A549 (cell line): ENCODE measurements at regions not wholly inside any gene's neighbourhood (a gene's known extent, or its start where the extent isn't known, plus 50 kb on each side); places are given as distances from the start of the nearest gene placed in this dataset.

Source experiments
- MAFK ChIP-seq: fragments of 450-650 bp; IDR thresholded peaks from 2 replicates; pipeline ENCODE4 v1.6.1; 2014; ENCODE audit not compliant: partially characterized antibody
- RCOR1 ChIP-seq: fragments of 150-350 bp; IDR thresholded peaks from 2 replicates; pipeline ENCODE4 v1.6.1; 2014; ENCODE audit warnings: antibody characterized with exemption, low read length, low read depth
- TF ChIP-seq, protein P1 (sequence below): fragments of >200 bp; sonication (Bioruptor Twin); formaldehyde crosslinking; IDR thresholded peaks from 3 replicates; pipeline ENCODE4 v1.5.1; 2016
- TF ChIP-seq, protein P2 (sequence below): fragments of 200-600 bp; sonication (generic); IDR thresholded peaks from 2 replicates; pipeline ENCODE4 v1.6.1; 2016; ENCODE audit warnings: antibody characterized with exemption, mild to moderate bottlenecking, moderate library complexity

DNA sequence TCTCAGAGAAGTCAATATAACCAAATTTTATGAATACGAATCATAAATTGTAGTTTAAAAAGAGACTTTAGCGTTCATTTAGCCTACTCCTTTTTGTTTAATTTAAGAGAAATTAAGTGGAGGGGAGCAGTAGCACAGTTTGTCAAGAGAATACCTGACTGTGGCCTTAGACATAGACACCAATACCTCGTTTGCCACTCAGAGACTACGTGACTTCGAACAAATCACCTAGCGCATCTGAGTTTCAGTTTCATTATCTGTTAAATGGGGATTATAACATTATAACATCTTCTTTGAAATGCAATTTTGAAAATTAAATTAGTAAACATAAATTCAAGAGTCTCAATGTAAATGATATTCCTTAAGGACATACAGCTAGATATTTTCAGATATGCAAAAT, 581.5 kb upstream of the VRK2 start:
- no peak for TF ChIP-seq RCOR1
- TF ChIP-seq, protein P1, sequence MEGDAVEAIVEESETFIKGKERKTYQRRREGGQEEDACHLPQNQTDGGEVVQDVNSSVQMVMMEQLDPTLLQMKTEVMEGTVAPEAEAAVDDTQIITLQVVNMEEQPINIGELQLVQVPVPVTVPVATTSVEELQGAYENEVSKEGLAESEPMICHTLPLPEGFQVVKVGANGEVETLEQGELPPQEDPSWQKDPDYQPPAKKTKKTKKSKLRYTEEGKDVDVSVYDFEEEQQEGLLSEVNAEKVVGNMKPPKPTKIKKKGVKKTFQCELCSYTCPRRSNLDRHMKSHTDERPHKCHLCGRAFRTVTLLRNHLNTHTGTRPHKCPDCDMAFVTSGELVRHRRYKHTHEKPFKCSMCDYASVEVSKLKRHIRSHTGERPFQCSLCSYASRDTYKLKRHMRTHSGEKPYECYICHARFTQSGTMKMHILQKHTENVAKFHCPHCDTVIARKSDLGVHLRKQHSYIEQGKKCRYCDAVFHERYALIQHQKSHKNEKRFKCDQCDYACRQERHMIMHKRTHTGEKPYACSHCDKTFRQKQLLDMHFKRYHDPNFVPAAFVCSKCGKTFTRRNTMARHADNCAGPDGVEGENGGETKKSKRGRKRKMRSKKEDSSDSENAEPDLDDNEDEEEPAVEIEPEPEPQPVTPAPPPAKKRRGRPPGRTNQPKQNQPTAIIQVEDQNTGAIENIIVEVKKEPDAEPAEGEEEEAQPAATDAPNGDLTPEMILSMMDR: no peak
- TF ChIP-seq, protein P2, sequence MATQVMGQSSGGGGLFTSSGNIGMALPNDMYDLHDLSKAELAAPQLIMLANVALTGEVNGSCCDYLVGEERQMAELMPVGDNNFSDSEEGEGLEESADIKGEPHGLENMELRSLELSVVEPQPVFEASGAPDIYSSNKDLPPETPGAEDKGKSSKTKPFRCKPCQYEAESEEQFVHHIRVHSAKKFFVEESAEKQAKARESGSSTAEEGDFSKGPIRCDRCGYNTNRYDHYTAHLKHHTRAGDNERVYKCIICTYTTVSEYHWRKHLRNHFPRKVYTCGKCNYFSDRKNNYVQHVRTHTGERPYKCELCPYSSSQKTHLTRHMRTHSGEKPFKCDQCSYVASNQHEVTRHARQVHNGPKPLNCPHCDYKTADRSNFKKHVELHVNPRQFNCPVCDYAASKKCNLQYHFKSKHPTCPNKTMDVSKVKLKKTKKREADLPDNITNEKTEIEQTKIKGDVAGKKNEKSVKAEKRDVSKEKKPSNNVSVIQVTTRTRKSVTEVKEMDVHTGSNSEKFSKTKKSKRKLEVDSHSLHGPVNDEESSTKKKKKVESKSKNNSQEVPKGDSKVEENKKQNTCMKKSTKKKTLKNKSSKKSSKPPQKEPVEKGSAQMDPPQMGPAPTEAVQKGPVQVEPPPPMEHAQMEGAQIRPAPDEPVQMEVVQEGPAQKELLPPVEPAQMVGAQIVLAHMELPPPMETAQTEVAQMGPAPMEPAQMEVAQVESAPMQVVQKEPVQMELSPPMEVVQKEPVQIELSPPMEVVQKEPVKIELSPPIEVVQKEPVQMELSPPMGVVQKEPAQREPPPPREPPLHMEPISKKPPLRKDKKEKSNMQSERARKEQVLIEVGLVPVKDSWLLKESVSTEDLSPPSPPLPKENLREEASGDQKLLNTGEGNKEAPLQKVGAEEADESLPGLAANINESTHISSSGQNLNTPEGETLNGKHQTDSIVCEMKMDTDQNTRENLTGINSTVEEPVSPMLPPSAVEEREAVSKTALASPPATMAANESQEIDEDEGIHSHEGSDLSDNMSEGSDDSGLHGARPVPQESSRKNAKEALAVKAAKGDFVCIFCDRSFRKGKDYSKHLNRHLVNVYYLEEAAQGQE: no peak
- no peak for TF ChIP-seq MAFK
